ENCODE measurements at regions not wholly inside any gene's neighbourhood (a gene's known extent, or its start where the extent isn't known, plus 50 kb on each side); places are given as distances from the start of the nearest gene placed in this dataset.

GRCh38 chr17:73727941-73728340 lies 83.7 kb upstream of the SDK2 start:
- DNase-seq (ENCODE audit: low read depth): no peak
- no peak for TF ChIP-seq CTCF (IDR thresholded peaks at IDR 0.05; ENCODE audit: insufficient read depth, low read depth, low read length)
- no peak overlapping the region for H3K4me3 ChIP-seq (ENCODE audit: low read depth, low read length)

DNA sequence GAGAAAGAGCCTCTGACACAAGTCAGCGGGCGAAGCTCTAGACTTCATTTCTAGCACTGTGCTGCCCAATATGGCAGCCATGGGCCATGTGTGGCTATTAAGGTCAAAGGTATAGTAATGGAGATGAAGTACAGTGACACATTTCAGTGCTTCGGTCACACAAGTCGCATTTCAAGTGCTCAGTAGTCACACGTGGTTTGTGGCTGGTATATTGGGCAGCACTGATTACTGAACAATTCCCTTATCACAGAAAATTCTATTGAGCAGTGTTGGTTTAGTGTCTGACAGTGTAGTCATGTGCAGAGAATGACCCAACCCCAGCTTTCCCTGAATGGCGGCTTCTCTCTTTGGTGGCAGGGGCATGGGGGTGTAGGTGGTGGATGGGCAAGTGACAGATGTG lies 84.9 kb upstream of the SDK2 start:
- H3K4me3 ChIP-seq (ENCODE audit: low read depth, low read length): no peak overlapping the region
- TF ChIP-seq CTCF (IDR thresholded peaks at IDR 0.05; ENCODE audit: insufficient read depth, low read depth, low read length): no peak
- no peak for DNase-seq (ENCODE audit: low read depth)

- DNase-seq (ENCODE audit: low read depth): no peak
- H3K4me3 ChIP-seq (ENCODE audit: low read depth, low read length): no peak overlapping the region
- no peak for TF ChIP-seq CTCF (IDR thresholded peaks at IDR 0.05; ENCODE audit: insufficient read depth, low read depth, low read length)
These were observed 87.5 kb upstream of the SDK2 start for GRCh38 chr17:73731733-73732132.

GRCh38 chr17:73733517-73733916 lies 89.3 kb upstream of the SDK2 start:
- TF ChIP-seq CTCF (IDR thresholded peaks at IDR 0.05; ENCODE audit: insufficient read depth, low read depth, low read length): no peak
- no peak for DNase-seq (ENCODE audit: low read depth)
- H3K4me3 ChIP-seq (ENCODE audit: low read depth, low read length): no peak overlapping the region

- no peak for TF ChIP-seq CTCF (IDR thresholded peaks at IDR 0.05; ENCODE audit: insufficient read depth, low read depth, low read length)
- DNase-seq (ENCODE audit: low read depth): no peak
- no peak overlapping the region for H3K4me3 ChIP-seq (ENCODE audit: low read depth, low read length)
These were observed 91.0 kb upstream of the SDK2 start for GRCh38 chr17:73735245-73735644.

DNA sequence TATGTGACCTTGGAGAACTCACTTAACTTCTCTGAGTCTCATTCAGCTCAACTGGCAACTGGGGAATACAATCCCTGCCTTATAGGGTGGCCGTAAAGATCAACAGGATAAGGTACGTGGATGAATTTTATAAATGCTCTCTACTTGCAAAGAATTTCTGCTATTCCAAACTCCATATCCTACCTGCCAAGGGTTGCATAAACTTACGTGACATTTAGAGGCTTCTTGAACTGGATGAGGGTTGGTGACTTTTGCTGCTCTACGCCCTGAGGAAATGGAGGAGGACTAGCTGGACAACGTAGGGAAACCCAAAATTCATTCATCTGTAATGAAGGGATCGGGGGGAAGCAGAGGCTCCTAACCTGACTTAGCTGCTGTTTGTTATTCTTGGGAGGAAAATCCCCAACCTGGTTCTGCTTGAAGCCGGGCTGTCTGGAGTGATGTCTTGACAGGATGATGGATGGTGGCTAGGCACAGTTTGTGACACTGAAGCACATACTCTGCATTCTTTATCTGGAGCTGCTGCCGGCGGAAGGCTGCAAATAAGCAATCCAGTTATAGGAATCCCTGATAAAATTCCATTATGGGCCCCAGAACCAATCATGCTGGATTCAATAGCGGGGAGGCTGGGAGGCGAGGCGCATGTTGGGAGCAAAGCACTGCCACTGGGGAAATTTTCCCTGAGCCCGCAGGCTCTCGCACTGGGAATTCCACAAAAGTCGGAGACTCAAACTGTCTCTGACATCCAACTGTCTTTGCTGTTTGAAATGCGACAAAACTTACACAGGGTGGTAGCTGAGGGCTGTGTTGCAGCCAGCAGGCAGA lies 94.7 kb upstream of the SDK2 start:
- H3K4me3 ChIP-seq (ENCODE audit: low read depth, low read length): no peak overlapping the region
- DNase-seq (ENCODE audit: low read depth): no peak
- TF ChIP-seq CTCF (IDR thresholded peaks at IDR 0.05; ENCODE audit: insufficient read depth, low read depth, low read length): no peak

- no peak overlapping the region for H3K4me3 ChIP-seq (ENCODE audit: low read depth, low read length)
- no peak for DNase-seq (ENCODE audit: low read depth)
- no peak for TF ChIP-seq CTCF (IDR thresholded peaks at IDR 0.05; ENCODE audit: insufficient read depth, low read depth, low read length)
These were observed 96.1 kb upstream of the SDK2 start for GRCh38 chr17:73740370-73740769.
